ENCODE measurements at regions not wholly inside any gene's neighbourhood (a gene's known extent, or its start where the extent isn't known, plus 50 kb on each side); places are given as distances from the start of the nearest gene placed in this dataset.
"Not testable (repeated sequence)": the region's sequence is repeated elsewhere in the genome, so short reads cannot be mapped to it uniquely, and the experiment has no call there.

DNA sequence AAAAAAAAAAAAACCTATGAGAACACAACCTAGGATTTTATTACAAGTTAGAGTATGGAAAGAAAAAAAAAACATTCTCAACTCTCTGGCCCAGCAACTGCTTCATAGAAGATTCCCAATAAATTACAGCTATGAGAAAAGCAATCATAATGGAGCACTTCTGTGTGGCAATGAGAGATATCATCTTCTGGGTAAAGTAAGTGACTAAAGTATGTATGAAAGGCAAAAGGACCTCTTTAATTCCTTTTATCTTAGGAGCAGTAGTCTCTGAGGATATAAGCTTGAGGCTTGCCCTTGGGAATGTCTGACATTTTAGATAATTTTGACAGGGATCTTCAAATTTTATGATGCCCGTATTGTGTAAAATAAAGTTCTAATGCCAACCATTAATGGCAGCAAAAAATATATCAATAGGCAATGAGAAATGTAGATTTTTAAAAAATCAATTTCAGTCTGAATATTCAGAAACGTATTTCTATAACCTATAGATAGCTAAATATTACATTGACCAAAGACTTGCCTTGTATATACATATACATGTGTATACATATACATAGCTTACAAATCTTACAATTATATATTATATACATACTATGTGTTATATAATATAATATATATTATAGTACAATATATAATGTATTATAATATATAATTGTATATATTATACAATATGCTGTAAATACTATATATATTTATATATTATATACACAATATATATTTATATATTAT is 823.9 kb upstream of the SLITRK1 start:
- no peaks in the 10 kb centered on the region for H3K79me2 ChIP-seq (ENCODE audit: insufficient read depth, low read length)
- H3K4me3 ChIP-seq (ENCODE audit: low read depth, low read length, poor library complexity, severe bottlenecking), result no peak overlapping the region
- H3K27me3 ChIP-seq (ENCODE audit: insufficient read depth, low read length), result no peaks in the 10 kb centered on the region
- no peak overlapping the region for H3K9ac ChIP-seq (ENCODE audit: low read length)
- H3K9me3 ChIP-seq (ENCODE audit: low read length), result no peaks in the 10 kb centered on the region
- H3K36me3 ChIP-seq (ENCODE audit: insufficient read depth, low read length), result no peaks in the 10 kb centered on the region
- H3K27ac ChIP-seq (ENCODE audit: low read depth, low read length, poor library complexity, severe bottlenecking), result no peak overlapping the region
- no peak overlapping the region for H3K4me2 ChIP-seq (ENCODE audit: low read length)
- no peaks in the 10 kb centered on the region for H3F3A ChIP-seq (ENCODE audit: insufficient read depth, low read length)
- TF ChIP-seq, protein P1, sequence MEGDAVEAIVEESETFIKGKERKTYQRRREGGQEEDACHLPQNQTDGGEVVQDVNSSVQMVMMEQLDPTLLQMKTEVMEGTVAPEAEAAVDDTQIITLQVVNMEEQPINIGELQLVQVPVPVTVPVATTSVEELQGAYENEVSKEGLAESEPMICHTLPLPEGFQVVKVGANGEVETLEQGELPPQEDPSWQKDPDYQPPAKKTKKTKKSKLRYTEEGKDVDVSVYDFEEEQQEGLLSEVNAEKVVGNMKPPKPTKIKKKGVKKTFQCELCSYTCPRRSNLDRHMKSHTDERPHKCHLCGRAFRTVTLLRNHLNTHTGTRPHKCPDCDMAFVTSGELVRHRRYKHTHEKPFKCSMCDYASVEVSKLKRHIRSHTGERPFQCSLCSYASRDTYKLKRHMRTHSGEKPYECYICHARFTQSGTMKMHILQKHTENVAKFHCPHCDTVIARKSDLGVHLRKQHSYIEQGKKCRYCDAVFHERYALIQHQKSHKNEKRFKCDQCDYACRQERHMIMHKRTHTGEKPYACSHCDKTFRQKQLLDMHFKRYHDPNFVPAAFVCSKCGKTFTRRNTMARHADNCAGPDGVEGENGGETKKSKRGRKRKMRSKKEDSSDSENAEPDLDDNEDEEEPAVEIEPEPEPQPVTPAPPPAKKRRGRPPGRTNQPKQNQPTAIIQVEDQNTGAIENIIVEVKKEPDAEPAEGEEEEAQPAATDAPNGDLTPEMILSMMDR (IDR thresholded peaks at IDR 0.05; ENCODE audit: low read length), result no peak
- TF ChIP-seq EZH2 (IDR thresholded peaks at IDR 0.05; ENCODE audit: borderline replicate concordance, low read length), result no peak
- no peaks in the 10 kb centered on the region for H4K20me1 ChIP-seq (ENCODE audit: insufficient read depth, low read length)
- H3K9me2 ChIP-seq (ENCODE audit: low read depth, low read length), result no peaks in the 10 kb centered on the region
- no peaks in the 10 kb centered on the region for H3K4me1 ChIP-seq (ENCODE audit: insufficient read depth, low read length, severe bottlenecking)
- H2AFZ ChIP-seq (ENCODE audit: low read length), result no peak overlapping the region

DNA sequence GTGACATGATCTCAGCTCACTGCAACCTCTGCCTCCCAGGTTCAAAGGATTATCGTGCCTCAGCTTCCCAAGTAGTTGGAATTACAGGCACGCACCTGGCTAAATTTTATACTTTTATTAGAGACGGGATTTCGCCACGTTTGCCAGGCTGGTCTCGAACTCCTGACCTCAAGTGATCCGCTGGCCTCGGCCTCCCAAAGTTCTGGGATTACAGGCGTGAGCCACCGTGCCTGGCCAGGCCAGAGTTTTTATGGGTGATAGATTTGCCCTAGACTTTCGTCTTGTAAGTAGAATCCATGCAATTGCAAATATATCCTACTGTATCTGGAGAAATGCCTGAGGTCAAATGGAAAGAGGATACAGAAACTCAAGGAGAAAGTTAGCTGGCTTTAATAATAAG is 819.9 kb upstream of the SLITRK1 start:
- TF ChIP-seq EZH2 (IDR thresholded peaks at IDR 0.05; ENCODE audit: borderline replicate concordance, low read length), result no peak
- TF ChIP-seq, protein P1 (IDR thresholded peaks at IDR 0.05; ENCODE audit: low read length), result no peak
- Histone ChIP-seq H3K79me2 (ENCODE audit: insufficient read depth, low read length) (no peaks in the 10 kb centered on the region), H2AFZ (ENCODE audit: low read length) (no peak overlapping the region), H3K9ac (ENCODE audit: low read length) (no peak overlapping the region), H3K9me3 (ENCODE audit: low read length) (no peaks in the 10 kb centered on the region), H3K9me2 (ENCODE audit: low read depth, low read length) (no peaks in the 10 kb centered on the region), H3K4me1 (ENCODE audit: insufficient read depth, low read length, severe bottlenecking) (no peaks in the 10 kb centered on the region), H3K27me3 (ENCODE audit: insufficient read depth, low read length) (no peaks in the 10 kb centered on the region), H3K4me2 (ENCODE audit: low read length) (no peak overlapping the region), H3K36me3 (ENCODE audit: insufficient read depth, low read length) (no peaks in the 10 kb centered on the region), H3F3A (ENCODE audit: insufficient read depth, low read length) (no peaks in the 10 kb centered on the region), H4K20me1 (ENCODE audit: insufficient read depth, low read length) (no peaks in the 10 kb centered on the region), H3K4me3 (ENCODE audit: low read depth, low read length, poor library complexity, severe bottlenecking) (no peak overlapping the region), H3K27ac (ENCODE audit: low read depth, low read length, poor library complexity, severe bottlenecking) (no peak overlapping the region)

DNA sequence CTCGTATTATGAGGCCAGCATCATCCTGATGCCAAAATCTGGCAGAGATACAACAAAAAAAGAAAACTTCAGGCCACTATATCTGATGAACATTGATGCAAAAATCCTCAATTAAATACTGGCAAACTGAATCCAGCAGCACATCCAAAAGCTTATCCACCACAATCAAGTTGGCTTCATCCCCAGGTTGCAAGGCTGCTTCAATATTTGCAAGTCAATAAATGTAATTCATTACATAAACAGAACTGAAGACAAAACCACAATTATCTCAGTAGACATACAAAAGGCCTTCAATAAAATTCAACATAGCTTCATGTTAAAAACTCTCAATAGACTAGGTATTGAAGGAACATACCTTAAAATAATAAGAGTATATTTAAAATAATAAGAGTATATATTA is 815.3 kb upstream of the SLITRK1 start:
- H3K27ac ChIP-seq (ENCODE audit: low read depth, low read length, poor library complexity, severe bottlenecking); H3F3A ChIP-seq (ENCODE audit: insufficient read depth, low read length); H3K9me3 ChIP-seq (ENCODE audit: low read length); H3K9me2 ChIP-seq (ENCODE audit: low read depth, low read length); H4K20me1 ChIP-seq (ENCODE audit: insufficient read depth, low read length); H3K79me2 ChIP-seq (ENCODE audit: insufficient read depth, low read length); H3K4me2 ChIP-seq (ENCODE audit: low read length); H3K27me3 ChIP-seq (ENCODE audit: insufficient read depth, low read length); H3K9ac ChIP-seq (ENCODE audit: low read length); H3K4me1 ChIP-seq (ENCODE audit: insufficient read depth, low read length, severe bottlenecking); H3K36me3 ChIP-seq (ENCODE audit: insufficient read depth, low read length); H3K4me3 ChIP-seq (ENCODE audit: low read depth, low read length, poor library complexity, severe bottlenecking); H2AFZ ChIP-seq (ENCODE audit: low read length): not testable (repeated sequence)

DNA sequence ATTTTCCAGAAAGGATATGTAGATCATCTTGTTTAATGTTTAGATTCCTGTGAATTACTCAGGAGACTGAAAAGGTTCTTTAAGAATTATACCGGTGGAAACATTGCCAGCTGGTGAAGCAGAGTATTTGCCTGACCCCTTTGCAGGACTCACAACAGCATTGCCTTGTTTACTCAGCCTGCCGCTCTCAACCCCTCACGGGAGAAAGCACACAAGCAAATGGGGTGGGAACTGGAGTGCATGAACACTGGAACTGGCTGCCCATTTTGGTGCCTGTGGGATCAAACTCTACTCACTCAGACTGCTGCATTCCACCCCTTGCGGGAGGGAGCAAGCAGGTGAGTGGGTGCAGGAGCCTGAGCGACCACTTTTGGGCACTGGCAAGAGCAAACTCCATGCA is 804.7 kb upstream of the SLITRK1 start:
- no peak overlapping the region for H3K4me3 ChIP-seq (ENCODE audit: low read depth, low read length, poor library complexity, severe bottlenecking)
- TF ChIP-seq EZH2 (IDR thresholded peaks at IDR 0.05; ENCODE audit: borderline replicate concordance, low read length), result no peak
- TF ChIP-seq, protein P1 (IDR thresholded peaks at IDR 0.05; ENCODE audit: low read length), result no peak
- no peak overlapping the region for H2AFZ ChIP-seq (ENCODE audit: low read length)
- H3F3A ChIP-seq (ENCODE audit: insufficient read depth, low read length), result no peaks in the 10 kb centered on the region
- no peaks in the 10 kb centered on the region for H3K79me2 ChIP-seq (ENCODE audit: insufficient read depth, low read length)
- no peaks in the 10 kb centered on the region for H3K4me1 ChIP-seq (ENCODE audit: insufficient read depth, low read length, severe bottlenecking)
- no peaks in the 10 kb centered on the region for H3K9me2 ChIP-seq (ENCODE audit: low read depth, low read length)
- no peaks in the 10 kb centered on the region for H3K9me3 ChIP-seq (ENCODE audit: low read length)
- no peaks in the 10 kb centered on the region for H3K27me3 ChIP-seq (ENCODE audit: insufficient read depth, low read length)
- H3K4me2 ChIP-seq (ENCODE audit: low read length), result no peak overlapping the region
- no peaks in the 10 kb centered on the region for H3K36me3 ChIP-seq (ENCODE audit: insufficient read depth, low read length)
- no peaks in the 10 kb centered on the region for H4K20me1 ChIP-seq (ENCODE audit: insufficient read depth, low read length)
- H3K9ac ChIP-seq (ENCODE audit: low read length), result no peak overlapping the region
- H3K27ac ChIP-seq (ENCODE audit: low read depth, low read length, poor library complexity, severe bottlenecking), result no peak overlapping the region
